ENCODE measurements at regions not wholly inside any gene's neighbourhood (a gene's known extent, or its start where the extent isn't known, plus 50 kb on each side); places are given as distances from the start of the nearest gene placed in this dataset.

GRCh38 chr11:95595541-95595940 is 194.0 kb downstream of the FAM76B start:
- DNase-seq: no peak
- intact Hi-C loops (cut with DNase I): no loop called here

DNA sequence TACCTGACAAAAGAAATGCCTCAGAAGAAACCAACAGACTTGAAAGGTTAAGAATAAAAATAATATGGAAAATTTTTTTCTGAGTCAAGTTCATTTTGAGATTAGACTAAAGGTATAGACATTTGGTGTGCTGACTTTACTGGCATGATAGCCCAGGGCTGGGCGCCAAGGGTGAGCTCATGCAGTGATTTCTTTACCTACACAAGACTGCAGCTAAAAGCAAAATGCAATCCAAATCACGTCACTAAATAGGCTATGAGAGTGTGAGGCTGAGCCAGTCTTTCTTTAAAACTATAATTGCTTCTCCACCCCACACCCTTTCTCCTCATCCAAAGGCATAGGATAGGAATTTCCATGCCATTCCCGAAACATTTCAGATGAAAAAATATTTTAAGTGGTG is 196.5 kb downstream of the FAM76B start:
- DNase-seq: no peak
- intact Hi-C loops (cut with DNase I): no loop called here

DNA sequence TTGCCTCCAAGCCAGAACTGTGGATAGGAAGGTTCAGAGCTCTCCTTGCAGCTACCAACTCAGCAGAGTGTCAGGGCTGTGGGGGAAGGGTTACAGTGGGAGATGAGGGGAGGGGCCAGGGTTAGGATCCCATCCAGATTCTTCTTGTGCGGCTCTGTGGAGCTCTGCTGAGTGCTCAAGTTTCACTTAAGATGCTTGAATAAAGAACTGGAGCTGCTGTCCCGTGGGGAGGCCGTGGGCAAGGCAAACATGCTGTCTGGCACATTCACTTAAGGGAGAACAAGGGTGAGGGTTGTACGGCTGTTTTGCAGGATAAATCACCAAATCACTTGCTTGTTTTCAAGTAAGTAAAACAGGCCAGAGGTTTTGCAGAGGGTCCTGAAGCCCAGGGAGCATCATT is 197.1 kb downstream of the FAM76B start:
- intact Hi-C loops (cut with DNase I): no loop called here
- peak in 2 of 42 donors; percentile 3 to 10 for DNase-seq

GRCh38 chr11:95589893-95590612 is 199.5 kb downstream of the FAM76B start:
- no peak for DNase-seq
- intact Hi-C loops (cut with DNase I): no loop called here

- no peak for DNase-seq
- intact Hi-C loops (cut with DNase I): no loop called here
Observed at GRCh38 chr11:95588821-95589220, 200.8 kb downstream of the FAM76B start.

- DNase-seq: no peak
- intact Hi-C loops (cut with DNase I): no loop called here
Observed at GRCh38 chr11:95586661-95587060, 202.9 kb downstream of the FAM76B start.

GRCh38 chr11:95586155-95586554 is 203.4 kb downstream of the FAM76B start:
- intact Hi-C loops (cut with DNase I): no loop called here
- no peak for DNase-seq

GRCh38 chr11:95585752-95586077 is 203.9 kb downstream of the FAM76B start:
- intact Hi-C loops (cut with DNase I): no loop called here
- DNase-seq: no peak

- DNase-seq: no peak
- intact Hi-C loops (cut with DNase I): no loop called here
Observed at GRCh38 chr11:95585069-95585751, 204.4 kb downstream of the FAM76B start.

GRCh38 chr11:95584589-95584988 is 205.0 kb downstream of the FAM76B start:
- intact Hi-C loops (cut with DNase I): no loop called here
- DNase-seq: no peak

GRCh38 chr11:95584180-95584579 is 205.4 kb downstream of the FAM76B start:
- intact Hi-C loops (cut with DNase I): no loop called here
- DNase-seq: no peak

GRCh38 chr11:95577716-95578460 is 211.7 kb downstream of the FAM76B start:
- DNase-seq: no peak
- intact Hi-C loops (cut with DNase I): no loop called here

- DNase-seq: no peak
- intact Hi-C loops (cut with DNase I): no loop called here
Observed at GRCh38 chr11:95576146-95576845, 213.3 kb downstream of the FAM76B start.

- intact Hi-C loops (cut with DNase I): no loop called here
Observed at GRCh38 chr11:95575517-95575916, 214.1 kb downstream of the FAM76B start.

GRCh38 chr11:95571718-95572260 is 217.8 kb downstream of the FAM76B start:
- intact Hi-C loops (cut with DNase I): no loop called here
- DNase-seq: peak in 1 of 42 donors; percentile 10

More at GRCh38 chr11:95575517-95575916, 214.1 kb downstream of the FAM76B start:
- DNase-seq: no peak

DNA sequence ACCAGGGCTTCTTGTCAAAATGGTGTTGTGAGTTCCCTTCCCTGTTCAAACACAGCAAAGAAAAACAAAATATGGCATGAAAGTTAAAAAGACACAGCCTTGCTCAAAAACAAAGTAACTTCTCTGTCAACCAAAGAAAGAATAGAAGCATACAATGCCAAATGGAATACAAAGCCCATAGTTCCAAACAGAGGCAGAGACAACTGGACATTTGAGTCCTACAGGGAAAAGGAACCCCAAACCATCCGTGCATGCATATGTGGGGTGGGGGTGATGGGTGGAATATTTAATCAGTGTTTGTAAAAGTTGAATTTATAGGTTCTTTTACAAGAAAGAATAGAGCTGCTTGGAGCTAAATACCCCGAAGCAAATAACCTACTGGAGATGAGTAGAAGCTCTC is 218.7 kb downstream of the FAM76B start:
- intact Hi-C loops (cut with DNase I): no loop called here

GRCh38 chr11:95569207-95569606 is 220.4 kb downstream of the FAM76B start:
- intact Hi-C loops (cut with DNase I): no loop called here
- DNase-seq: no peak

More for the DNA sequence above, 218.7 kb downstream of the FAM76B start:
- DNase-seq: peak in 9 of 42 donors; percentile 5 to 49 (median 25)

- intact Hi-C loops (cut with DNase I): no loop called here
- DNase-seq: no peak
Observed at GRCh38 chr11:95568281-95568680, 221.3 kb downstream of the FAM76B start.

DNA sequence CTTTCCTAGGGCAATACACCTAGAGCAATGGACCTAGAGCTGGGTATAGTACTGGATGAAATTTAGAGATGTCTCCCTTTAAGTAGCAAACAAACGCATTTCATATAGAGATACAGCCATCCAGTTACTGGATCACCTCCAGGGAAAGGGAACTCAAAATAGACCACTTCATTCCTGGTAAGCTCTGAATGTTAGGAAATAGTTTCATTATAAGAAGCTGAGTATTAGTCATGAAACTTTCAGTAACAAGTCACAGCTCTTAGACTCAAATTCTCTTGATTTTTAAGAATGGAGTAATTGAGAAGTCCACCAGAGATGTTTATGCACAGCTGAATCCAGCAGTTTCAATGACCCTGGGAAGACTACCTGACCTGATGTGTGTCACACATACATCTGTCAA is 221.9 kb downstream of the FAM76B start:
- no peak for DNase-seq
- intact Hi-C loops (cut with DNase I): no loop called here

Data from head of caudate nucleus (tissue), 42 donors.